ENCODE measurements at regions not wholly inside any gene's neighbourhood (a gene's known extent, or its start where the extent isn't known, plus 50 kb on each side); places are given as distances from the start of the nearest gene placed in this dataset.

DNA sequence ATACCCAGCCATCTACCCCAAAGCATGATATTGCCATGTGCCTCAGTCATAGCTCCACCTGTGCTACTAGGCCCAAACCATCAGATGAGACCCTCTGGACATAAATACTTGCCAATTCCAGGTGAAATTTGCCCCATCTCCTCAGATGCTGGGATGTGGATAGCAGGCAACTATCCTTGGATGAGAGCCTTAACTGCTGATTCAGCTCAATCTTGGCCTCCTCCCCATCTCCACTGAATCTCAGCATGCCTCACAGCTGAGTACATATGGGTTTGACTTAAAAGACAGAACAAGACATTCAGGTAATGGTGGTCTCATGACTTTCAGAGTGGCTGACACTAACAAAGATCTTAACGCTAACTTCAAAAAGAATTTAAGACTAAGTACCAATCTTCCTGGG, 50.8 kb upstream of the KLHL13 start:
- DNase-seq, result no peak

DNA sequence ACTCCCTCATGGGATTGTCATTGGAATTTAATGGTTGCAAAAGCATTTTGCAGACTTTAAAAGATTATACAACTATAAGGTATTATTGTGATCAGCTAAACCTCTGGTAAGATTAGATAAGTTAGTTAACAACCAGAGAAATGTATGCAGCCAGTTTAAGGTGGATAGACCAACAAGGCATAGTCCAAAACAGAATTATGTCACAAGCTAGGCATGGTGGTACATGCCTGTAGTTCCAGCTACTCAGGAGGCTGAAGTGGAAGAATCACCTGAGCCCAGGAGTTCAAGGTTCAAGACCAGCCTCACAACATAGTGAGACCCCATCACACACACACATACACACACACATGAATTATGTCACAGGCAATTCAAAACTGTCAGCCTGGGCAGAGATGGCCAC, 54.7 kb upstream of the KLHL13 start:
- DNase-seq, result no peak

DNA sequence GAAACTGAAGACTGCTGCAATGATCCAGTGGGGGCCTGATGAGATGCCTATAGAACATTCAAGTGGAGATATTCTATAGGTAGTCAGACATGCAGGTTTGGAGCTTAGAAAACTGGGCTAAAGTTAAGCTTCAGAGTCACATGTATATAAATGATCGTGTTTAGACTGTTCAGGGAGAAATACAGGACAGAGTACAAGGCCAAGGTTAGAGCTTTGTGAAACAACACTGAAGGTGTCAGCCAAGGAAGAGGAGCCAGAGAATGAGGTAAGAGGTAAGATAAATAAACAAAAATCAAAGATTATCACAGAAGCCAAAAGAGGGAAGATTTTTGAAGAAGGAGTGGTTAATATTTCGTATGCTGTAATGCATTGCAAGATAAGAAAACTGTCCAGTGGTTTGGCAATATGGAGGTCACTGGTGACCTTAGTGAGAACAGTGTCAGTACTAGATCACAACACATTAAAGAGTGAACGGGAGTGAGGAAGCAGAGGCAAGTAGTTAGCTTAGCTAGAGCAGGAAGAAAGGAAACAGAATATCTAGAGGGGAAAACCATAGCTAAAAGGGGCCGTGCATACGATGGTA, 58.0 kb upstream of the KLHL13 start:
- no peak for DNase-seq

DNA sequence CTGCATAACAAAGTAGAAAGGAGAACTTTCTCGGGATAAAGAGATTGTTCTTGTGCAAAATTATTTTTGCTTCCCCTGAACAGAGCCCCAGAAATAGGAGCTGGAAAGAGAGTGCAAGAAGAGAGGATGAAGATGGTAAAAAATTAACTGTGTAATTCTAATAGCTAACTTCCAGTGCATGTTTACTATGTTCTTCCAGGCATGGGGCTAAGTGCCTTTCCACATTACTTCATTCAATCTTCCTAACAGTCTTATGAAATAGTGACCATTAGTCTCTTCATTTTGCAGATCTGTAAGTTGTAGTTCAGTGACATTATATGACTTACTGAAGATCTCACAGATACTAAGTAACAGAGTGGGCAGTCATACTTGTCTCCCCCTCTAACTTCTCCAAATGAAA, 61.1 kb upstream of the KLHL13 start:
- DNase-seq, result no peak

DNA sequence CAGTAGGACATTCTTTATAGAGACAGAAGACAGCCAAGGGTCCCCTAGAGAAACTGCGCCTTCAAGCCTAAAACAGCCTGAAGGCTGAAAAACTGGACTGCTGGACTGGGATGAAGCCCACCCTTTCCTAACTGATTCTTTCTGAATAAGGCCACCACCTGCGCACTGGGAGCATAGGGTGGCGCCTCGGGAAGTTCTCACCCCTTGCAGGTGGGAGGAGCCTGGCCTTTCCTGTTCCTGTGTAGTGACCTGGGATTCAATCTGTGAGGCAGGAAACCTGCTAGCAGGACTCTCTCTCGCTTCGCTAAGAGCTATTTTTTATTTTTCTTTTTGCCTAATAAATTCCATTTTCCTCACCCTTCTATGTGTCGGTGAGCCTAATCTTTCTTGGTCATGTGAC, 61.8 kb upstream of the KLHL13 start:
- DNase-seq, result no peak

DNA sequence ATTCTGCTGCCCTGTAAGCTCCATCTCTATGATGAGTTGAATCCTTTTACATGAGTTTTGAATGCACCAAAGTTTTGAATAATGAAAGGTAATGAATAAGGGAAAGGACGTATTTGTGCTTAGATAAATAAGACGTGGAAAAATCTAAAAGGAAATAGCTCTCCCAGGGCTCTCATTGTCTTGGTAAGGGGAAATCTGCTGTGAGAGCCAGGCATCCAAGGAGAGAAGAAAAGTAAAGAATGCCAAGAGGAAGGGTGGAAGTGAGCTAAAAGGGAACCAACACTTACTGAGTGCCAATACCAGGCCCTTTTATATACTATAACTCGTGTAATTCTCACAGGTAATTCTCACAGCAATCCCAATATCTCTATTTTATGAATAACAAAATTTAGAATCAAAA, 62.6 kb upstream of the KLHL13 start:
- DNase-seq, result no peak

DNA sequence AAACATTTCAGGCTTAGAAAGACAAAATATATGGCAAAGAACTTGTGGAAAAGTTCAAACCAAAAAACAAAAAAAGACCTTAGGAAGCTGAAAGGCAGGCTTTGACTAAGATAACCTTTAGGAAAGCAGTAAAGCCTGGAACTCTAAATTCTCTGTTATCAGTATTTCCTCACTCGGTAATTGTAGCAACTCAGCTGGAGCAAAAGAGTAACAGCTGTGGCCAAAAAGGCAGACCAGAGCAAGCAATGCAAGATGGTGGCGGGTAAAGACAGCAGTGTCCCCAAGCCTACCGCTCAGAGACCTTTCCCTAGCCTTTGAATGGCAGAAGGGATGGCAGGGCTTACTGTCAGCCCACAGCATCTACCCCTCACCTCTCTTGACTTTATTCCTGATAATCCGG, 63.1 kb upstream of the KLHL13 start:
- DNase-seq, result no peak

DNA sequence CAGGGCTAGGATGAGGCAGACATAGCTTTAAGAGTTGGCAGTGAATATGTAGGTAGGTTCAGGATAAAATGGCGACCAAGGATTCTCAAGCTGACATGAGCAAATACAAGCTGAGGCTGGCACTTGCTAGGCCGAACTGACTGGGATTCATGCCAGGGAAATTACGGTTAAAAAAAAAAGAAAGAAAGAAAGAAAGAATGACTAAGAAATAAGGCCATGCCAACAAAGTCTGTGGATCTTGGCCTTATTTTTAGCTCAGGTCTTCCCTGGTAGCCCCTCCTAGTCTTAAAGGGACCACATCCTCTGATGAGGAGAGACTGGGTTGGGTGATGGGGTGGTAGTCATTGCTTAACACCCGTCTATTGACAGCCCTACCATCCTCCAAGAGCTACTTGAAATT, 64.4 kb upstream of the KLHL13 start:
- DNase-seq, result no peak

DNA sequence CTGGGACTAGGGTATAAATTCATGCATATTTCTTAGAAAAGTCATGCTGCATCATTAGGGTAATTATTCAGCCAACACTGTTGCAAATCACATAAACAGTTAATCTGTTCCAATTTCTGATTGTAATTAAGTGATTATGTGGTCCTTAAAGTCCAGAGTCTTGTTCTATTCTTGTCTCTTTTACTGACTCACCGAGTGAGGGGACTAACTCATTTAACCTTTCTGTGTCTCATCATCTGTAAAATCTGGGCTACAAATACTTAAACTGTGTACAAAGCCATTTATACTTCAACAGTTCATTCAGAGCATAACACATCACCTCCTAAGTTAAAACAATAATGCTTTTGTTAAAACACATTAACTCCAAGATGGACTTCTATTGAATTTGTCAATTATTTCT, 65.4 kb upstream of the KLHL13 start:
- DNase-seq, result no peak

DNA sequence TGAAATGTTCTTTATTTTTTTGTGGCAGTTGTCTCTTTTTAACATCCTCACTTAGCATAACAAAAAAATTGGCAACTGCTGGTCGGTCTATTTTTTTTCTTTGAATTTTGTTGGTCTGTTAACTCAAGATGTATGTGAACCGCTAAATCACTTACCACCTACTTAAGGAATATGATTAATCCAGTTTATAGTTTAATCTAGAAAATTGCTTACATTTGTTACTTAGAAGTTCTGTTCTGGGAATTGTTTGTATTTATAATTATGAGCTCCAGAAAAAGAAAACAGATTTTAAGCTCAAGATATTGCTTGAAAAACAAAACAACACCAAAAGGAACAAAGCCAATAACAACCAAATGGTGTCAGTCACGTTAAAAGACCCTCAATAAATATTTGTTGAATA, 66.1 kb upstream of the KLHL13 start:
- no peak for DNase-seq

DNA sequence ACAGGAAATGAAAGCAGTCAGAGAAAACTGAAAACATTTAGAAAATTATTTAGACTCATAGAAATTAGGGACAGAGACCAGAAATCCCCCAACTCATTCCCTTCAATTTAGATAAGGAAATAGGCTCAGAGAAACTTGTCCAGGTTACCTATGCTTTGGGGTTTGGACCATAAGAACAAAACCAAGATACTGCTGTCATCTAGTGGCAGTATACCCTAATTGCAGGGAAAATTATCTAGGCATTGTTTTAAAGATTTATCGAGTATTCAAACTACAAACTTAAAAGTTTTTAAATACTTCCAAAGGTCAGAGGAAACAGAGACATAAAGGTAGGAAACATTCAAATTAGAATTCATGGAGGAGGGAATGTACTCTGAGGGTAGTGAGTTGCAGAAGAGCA, 67.0 kb upstream of the KLHL13 start:
- DNase-seq, result no peak

DNA sequence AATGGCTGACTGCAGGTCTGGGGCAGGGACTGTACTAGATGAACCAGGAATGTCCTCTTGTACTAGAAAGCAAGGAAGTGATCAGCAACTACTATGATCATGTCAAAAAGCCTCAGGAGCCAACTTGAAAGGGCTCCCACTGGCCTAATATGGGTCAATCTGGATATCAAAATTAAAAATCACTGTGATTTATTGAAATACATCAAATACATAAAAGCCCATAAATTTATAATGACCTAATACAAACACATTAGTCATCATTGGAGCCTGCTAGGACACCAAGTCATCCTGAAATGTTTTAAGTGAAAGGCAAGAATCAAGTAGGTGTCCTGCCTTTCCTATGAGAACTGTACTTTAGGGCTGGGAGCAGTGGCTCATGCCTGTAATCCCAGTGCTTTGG, 70.5 kb upstream of the KLHL13 start:
- no peak for DNase-seq

DNA sequence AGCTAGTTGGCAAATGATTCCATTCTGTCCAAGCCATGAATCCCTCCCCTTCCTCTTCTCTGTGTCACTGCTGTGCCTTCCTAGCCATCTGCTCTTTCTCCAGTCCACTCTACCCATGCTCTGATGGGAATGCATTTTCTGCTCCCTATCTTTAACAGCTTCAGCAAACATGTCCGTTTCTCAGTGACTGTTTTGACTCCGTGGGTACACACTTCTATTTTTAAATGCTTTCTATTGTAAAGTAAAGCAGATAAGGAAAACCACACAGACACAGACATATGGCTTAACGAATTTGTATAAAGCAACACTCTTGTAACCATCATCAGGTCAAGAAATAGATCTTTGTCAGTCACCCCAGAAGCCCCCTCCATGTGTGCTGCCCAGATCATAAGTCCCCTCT, 72.4 kb upstream of the KLHL13 start:
- DNase-seq, result no peak

DNA sequence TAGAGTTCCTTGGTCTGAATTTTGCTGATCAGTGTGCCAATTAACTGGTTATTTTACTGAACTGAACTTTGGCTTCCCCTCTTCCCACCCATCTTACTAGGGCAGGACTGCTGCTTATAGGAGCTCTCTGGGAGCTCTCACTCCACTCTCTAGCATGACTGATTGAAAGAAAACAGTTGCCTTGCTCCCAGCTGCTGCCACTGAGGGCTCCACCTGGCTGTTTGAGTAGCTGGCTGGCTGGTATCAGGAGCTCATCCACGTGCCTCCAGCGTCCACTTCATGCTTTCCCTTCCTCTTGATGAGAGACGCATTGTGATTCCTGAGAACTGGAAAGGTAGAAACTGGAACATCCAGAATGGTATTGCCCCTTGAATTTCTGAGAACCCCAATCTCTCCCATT, 73.0 kb upstream of the KLHL13 start:
- DNase-seq, result no peak

DNA sequence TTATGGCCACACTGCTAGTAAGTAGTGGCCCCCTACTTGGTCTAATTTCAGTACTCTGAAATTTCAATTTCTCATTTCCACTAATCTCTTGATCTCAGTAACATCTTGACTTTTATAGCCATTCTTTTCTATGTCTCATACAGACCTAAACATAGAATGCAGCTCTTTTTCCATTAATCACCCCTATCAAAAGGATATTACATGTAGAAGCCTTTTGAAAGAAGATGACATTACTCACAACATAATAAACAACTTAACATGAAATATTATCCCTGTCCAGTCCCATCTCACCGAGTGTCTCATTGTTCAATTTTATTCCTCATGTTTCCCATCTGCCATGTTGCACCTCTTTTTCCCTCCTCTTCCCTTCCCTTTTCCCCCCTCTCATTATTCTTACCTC, 81.1 kb upstream of the KLHL13 start:
- no peak for DNase-seq

DNA sequence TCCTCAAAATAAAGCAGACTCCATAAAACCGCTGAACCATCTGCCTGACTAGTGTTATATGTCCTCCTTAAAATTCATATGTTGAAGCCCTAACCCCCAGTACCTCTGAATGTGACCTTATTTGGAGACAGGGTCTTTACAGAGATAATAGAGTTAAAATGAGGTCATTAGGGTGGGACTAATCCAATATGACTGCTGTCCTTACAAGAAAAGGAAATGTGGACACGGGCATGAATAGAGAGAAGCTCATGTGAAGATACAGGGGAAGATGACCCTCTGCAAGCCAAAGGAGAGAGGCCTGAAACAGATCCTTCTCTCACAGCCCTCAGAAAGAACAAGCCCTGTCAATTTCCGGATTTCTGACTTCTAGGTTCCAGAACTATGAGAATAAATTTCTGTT, 82.0 kb upstream of the KLHL13 start:
- DNase-seq, result no peak

DNA sequence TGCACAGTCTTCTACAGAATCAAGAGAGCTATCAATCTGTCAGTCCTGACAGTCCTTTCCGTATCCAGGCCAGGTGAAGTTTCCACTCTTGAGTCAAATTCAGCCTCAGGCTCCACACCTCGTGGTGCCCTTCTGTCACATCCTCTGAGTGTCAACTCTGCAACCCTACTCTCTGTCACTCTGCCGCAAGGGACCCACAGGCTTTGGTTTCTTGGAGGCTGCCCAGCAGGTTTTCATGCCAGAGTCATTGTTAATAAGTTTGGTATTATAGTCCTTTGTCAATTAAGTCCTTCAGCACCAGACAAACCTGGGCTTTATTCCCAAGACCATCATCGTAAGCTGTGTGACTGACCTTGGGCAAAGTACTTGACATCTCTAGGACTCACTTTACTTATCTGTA, 83.4 kb upstream of the KLHL13 start:
- DNase-seq, result no peak

DNA sequence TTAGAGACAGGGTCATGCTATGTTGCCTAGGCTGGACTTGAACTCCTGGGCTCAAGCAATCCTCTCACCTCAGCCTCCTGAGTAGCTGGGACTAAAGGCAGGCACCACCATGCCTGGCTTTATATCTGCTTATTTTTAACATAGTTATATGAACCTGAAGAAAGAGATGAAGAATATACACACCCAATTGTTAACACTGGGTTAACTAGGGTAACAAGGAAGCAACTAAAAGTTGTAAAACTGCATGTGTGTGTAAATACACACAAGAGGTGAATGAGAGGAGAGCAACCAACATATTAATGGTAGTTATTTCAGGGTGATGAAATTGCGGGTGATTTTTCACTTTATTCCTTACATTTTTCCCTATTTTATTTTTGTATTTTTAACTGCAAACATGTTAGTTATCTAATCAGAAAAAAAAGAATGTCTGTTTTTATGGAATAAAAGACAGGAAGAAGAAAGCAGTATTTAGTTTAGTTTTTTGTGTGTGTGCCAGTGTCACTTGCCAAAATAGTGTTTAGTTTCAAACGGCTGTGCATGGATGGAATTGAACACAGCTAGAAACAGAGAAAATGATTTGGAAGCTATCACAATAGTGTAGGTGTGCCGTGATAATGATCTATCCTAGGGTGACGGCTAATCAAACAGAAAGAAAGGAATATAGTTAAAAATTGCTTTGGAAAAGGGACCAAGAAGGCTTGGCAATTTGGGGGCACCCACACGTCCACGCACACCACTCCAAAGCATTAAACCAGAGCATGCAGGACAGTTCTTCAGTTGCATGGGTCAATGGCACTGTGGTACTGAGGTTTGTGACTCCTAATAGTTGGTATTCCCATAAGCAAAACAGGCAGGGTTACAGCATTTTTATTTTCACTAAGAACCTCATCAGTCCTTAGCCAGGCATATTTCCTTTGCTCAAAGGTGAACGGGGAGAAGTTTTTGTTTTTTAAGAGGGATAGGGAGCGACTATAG, 89.1 kb upstream of the KLHL13 start:
- no peak for DNase-seq

DNA sequence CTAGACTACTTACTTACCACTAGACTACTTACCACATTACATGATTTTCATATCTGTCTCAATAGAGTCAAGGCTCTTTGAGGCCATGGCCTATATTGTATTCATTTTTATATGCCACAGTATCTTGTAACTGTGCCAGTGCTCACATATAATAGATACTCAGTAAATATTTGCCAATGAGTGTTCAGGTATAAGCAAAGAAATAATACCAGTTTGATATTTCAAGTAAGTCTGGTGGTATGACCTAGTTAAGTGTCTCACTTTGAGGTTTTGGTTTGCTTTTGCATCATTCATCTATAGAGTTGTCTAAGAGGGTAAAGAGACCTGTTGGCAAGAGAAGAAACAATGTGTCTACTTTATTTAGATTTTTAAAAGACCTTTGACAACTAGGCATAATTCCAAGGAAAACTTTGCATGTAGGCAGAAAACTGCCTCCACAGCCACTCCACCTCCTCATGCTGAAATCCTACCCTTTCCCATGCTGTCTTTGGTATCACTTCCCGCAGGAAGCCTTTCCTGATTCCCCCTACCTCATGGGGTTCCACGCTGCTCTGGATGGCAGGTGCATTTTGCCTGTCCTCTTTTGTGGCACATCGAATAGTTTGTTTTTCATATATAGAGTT, 91.3 kb upstream of the KLHL13 start:
- DNase-seq, result no peak

DNA sequence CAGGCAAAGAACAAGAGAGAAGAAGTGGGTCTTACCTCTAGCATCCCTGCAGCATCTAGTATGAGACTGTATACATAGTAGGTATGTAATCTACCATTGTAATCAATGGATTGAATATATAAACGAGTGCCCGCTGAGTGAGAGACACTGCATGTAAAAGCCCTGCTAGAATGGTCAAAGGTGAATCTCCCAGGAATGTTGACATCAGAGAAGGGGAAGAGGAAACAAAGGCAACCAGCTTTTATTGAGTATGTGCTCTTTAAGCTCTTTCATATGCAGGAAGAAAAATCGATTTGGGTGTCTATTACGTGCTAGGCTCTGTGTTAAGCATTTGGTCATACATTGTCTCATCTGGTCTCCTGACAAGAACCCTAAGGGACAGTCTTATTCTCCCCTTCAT, 91.9 kb upstream of the KLHL13 start:
- no peak for DNase-seq

DNA sequence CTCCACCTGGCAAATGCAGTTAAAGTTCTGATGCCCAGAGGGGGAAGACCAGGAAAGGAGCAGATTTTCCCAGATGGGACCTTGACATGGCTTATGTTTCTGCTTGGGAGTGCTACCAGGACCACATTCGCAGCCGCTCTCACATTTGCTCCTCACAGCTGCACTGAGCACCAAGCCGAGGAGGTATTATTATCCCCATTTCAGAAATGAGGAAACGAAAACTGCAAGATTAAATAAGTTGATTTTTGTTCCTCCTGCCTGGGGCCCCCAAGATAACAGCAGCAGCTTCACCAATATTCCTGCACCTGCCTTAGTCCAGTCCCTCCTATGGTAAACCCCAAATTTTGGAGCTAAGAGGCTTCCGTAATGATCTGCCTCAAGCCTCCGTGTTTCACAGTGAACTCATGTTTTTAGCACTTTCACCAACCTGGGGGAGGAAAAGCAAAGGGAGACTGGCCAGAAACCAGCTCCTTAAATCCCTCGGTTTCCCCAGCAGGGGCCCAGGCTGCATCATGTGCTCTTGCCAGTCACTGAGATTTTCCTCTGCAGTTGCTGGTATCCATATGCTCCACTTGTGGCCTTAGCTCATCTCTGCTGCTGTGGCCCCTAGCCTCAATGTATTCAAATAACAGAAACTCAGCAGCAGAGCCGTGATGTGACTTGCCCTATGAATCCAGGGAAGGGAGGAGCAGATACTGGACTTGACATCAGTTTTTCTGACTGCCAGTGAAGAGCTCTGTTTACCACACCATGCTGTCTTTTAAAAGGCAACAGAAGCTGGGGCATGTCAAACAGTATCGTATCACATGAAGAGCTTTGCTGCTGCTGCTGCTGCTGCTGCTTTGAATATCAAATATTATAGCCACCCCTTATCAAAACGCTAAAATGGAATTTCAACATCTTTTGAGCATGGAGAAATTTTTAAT, 95.5 kb upstream of the KLHL13 start:
- DNase-seq, result no peak

DNA sequence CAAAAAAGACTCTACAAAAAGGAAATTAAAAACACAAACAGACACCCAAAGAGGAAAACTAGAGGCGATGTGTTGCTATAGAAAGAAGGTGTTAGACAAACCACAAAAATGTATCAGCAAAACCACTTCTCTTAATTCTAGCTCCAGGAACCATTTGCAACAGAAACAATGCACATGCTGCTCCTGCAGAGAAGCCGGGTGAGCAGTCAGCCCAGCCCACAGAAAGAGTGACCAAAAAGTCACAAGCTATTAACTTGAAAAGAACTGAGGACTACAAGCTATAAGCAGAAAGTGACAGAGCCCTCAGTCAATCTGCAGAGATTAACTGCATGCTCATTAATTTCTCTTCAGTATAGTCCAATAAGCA, 96.2 kb upstream of the KLHL13 start:
- DNase-seq, result no peak

DNA sequence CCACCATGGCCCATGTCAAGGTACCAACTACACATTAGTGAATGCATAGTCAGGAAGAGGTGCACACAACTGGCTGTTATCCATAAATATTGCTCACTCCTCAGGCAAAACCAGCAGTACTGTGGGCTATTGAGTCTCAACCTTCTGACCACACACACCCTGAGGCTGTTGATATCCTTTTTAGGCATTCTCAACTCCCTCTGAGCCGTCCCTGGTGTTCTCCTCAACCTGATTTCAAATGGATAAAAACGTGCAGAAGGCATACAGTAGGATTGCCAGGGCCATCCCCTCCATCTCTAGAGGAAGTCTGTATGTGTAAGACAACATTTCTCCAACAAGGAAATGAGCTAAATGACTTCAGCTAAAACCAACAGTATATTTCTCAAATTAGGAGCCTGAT, 98.7 kb upstream of the KLHL13 start:
- DNase-seq, result no peak
